Muscle layer of colon (tissue), 2 donors: ENCODE measurements at regions not wholly inside any gene's neighbourhood (a gene's known extent, or its start where the extent isn't known, plus 50 kb on each side); places are given as distances from the start of the nearest gene placed in this dataset.
"Not testable (repeated sequence)": the region's sequence is repeated elsewhere in the genome, so short reads cannot be mapped to it uniquely, and the experiment has no call there.

Experiments
- H3K27ac ChIP-seq: one replicate; pipeline ENCODE4 v1.7.0; 2013; ENCODE audit warnings: low read depth, mild to moderate bottlenecking, low read length, moderate library complexity
- H3K27me3 ChIP-seq, 2 donors: one replicate each; pipeline ENCODE4 v1.7.0; 2013; ENCODE audit warnings: low read length in 2 of 2, mild to moderate bottlenecking in 2 of 2; ENCODE audit not compliant: insufficient read depth in 2 of 2, control insufficient read depth in 1 of 2
- H3K36me3 ChIP-seq: one replicate; pipeline ENCODE4 v1.7.0; 2013; ENCODE audit warnings: mild to moderate bottlenecking, low read length; ENCODE audit not compliant: insufficient read depth
- H3K4me1 ChIP-seq: one replicate; pipeline ENCODE4 v1.7.0; 2013; ENCODE audit warnings: mild to moderate bottlenecking, low read length; ENCODE audit not compliant: insufficient read depth
- H3K4me3 ChIP-seq, 2 donors: one replicate each; pipeline ENCODE4 v1.7.0; 2013; ENCODE audit warnings: low read length in 2 of 2, low read depth in 1 of 2, mild to moderate bottlenecking in 1 of 2, moderate library complexity in 1 of 2
- H3K9ac ChIP-seq: one replicate; pipeline ENCODE4 v1.7.0; 2013; ENCODE audit warnings: low read length
- H3K9me3 ChIP-seq: one replicate; pipeline ENCODE4 v1.7.0; 2013; ENCODE audit warnings: mild to moderate bottlenecking, low read length
- donor health status: abdominal sarcoma.
- donor health status: Adenocarcinoma of cecum.

DNA sequence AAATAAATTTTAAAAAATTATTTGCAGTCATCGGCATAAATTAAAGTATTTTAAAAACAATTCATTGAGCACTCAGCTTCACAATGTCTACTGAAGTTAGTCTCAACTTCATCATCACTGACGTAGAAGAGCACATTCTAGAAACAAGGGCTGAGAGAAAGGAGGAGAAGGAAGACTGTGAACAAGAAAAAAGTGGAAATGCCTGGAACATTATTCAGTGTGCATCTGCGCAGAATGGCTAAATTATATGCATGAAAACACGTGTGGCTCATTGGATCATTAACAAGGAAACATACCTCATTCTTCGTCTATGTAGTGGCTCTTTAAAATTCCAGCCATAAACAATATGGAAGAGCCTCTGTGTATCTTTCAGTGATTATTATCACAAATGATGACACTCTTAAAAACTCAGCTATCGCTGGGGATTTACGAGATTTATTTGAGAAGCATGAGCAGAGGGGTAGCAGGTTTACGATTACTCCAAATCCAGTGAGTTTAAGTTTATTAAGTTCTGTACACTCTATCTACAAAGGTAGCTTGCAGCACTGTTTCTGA lies 404.2 kb upstream of the CDIN1 start:
- H3K27me3 ChIP-seq, result no peaks in the 10 kb centered on the region
- no peak overlapping the region for H3K9ac ChIP-seq
- no peaks in the 10 kb centered on the region for H3K9me3 ChIP-seq
- no peak overlapping the region for H3K4me3 ChIP-seq
- peaks cover 12% of the 10 kb centered on the region for H3K4me1 ChIP-seq
- H3K36me3 ChIP-seq, result no peaks in the 10 kb centered on the region
- no peak overlapping the region for H3K27ac ChIP-seq

GRCh38 chr15:36175741-36176291 lies 403.6 kb upstream of the CDIN1 start:
- H3K27ac ChIP-seq, result no peak overlapping the region
- H3K27me3 ChIP-seq, result no peaks in the 10 kb centered on the region
- no peaks in the 10 kb centered on the region for H3K36me3 ChIP-seq
- H3K4me3 ChIP-seq, result no peak overlapping the region
- H3K9ac ChIP-seq, result no peak overlapping the region
- H3K4me1 ChIP-seq, result peaks cover 12% of the 10 kb centered on the region
- no peaks in the 10 kb centered on the region for H3K9me3 ChIP-seq

DNA sequence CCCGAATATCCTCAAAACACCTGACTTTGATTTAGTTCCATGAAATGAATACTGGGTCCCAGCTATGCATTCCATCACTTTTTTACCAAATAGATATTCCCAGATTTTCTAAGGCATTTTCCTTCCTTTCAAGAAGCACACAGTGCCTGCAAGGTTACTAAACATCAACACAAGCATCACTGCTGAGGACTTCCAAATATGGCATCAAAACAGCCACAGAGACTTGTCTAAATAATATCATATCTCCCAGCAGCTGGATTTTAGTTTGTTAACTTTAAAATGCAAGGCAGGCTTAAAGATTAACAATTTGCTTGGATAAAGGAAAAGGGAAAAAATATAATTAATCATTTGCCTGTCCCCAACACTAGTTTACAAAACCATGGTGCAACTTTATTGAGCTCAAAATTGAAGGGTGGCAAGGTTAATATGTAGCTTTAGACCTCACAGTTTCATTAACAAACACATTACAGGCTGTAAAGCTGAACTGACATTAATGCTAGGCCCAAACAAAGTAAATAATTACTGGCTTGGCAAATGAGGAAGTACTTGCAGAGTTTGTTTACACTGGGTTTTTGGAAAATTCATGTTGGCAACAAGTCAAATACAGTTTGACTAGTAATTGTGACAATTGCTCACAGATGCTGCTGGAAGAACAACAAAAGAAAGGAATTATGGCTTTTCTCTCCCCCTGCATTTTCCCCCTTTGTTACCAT lies 401.7 kb upstream of the CDIN1 start:
- Histone ChIP-seq H3K27ac (no peak overlapping the region), H3K27me3 (no peaks in the 10 kb centered on the region), H3K9me3 (no peaks in the 10 kb centered on the region), H3K4me1 (peaks cover 12% of the 10 kb centered on the region), H3K36me3 (no peaks in the 10 kb centered on the region), H3K4me3 (no peak overlapping the region), H3K9ac (no peak overlapping the region)

- Histone ChIP-seq H3K27me3 (no peaks in the 10 kb centered on the region), H3K4me1 (peaks cover 12% of the 10 kb centered on the region), H3K27ac (no peak overlapping the region), H3K4me3 (no peak overlapping the region), H3K36me3 (no peaks in the 10 kb centered on the region), H3K9me3 (no peaks in the 10 kb centered on the region), H3K9ac (no peak overlapping the region)
Measured at GRCh38 chr15:36178303-36178633, 401.2 kb upstream of the CDIN1 start.

DNA sequence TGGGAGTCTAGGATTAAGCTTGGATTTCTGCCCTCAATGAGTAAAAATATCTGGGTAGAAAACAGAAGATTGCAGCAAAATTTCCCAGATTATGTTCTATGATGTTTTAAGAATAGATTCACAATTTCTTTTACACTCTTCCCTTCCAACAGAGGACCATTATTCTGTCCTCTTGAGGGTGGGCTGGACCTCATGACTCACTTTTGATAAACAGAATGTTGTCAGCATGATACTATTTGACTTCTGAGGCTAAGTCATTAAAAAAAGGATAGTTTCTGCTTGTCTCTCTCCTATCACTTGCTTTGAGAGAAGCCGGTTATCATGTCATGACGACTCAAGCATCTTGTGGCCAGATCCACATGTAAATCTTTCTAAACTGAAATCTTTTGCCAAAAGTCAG lies 396.2 kb upstream of the CDIN1 start:
- Histone ChIP-seq H3K9ac (no peak overlapping the region), H3K9me3 (no peaks in the 10 kb centered on the region), H3K4me3 (no peak overlapping the region), H3K27me3 (no peaks in the 10 kb centered on the region), H3K27ac (no peak overlapping the region), H3K4me1 (peaks cover under 1% of the 10 kb centered on the region), H3K36me3 (no peaks in the 10 kb centered on the region)

- Histone ChIP-seq H3K4me1 (no peaks in the 10 kb centered on the region), H3K27ac (no peak overlapping the region), H3K9ac (no peak overlapping the region), H3K4me3 (no peak overlapping the region), H3K27me3 (no peaks in the 10 kb centered on the region), H3K9me3 (no peaks in the 10 kb centered on the region), H3K36me3 (no peaks in the 10 kb centered on the region)
Measured at GRCh38 chr15:36185438-36185837, 394.0 kb upstream of the CDIN1 start.

DNA sequence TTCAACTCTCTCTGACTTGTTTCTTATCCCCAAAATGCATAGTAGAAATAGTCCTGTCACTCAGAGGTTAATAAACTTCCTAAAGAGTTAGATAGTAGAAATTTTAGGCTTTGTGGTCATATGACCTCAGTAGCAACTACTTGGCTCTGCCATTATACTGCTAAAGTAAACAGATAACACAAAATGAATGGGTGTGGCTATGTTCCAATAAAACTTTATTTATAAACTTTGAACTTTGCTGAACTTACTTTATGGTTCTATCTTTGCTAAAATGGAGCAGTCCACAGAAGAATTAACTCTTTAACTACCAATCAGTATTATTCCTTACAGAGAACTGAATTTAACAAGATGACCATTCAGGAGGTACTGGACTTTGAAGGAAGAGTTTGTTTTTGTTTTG lies 393.6 kb upstream of the CDIN1 start:
- no peak overlapping the region for H3K4me3 ChIP-seq
- no peaks in the 10 kb centered on the region for H3K9me3 ChIP-seq
- H3K36me3 ChIP-seq, result no peaks in the 10 kb centered on the region
- H3K27me3 ChIP-seq, result no peaks in the 10 kb centered on the region
- H3K4me1 ChIP-seq, result no peaks in the 10 kb centered on the region
- no peak overlapping the region for H3K9ac ChIP-seq
- H3K27ac ChIP-seq, result no peak overlapping the region

DNA sequence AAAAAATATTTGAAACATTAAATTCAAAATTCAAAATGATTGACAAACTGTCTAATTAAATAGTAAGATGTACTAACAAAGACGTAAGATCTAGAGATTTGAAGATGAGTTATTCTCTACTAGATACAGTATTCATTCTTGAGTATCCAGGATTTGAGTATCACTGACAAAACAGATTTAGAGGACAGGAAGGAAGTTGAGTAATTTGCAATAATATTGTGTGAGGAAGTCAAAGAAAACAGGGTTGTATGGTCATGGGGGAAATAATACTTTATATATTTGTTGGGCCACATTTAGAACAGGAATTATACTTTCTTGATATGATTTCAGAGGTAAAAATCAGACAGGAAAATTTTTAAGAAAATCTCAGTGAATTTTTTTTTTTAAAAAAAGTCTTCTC lies 393.1 kb upstream of the CDIN1 start:
- H3K27ac ChIP-seq, result no peak overlapping the region
- H3K9me3 ChIP-seq, result no peaks in the 10 kb centered on the region
- H3K27me3 ChIP-seq, result no peaks in the 10 kb centered on the region
- H3K9ac ChIP-seq, result no peak overlapping the region
- H3K36me3 ChIP-seq, result no peaks in the 10 kb centered on the region
- no peaks in the 10 kb centered on the region for H3K4me1 ChIP-seq
- H3K4me3 ChIP-seq, result no peak overlapping the region

DNA sequence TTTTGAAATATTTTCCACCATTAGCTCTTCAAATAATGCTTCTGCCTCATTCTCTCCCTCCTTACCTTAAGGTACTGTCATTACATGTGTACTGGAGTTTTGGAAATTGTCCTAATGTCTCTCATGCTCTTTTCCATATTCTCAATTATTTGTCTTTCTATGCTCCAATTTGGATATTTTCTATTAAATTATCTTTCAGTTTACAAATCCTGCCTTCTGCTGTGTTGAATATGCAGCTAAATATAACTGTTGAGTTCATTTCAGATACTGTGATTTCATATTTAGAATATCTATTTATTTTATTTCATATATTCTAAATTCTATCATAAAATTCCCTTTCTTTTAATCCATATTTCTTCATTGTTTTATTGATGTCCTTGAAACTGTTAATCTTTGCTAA lies 388.0 kb upstream of the CDIN1 start:
- H3K27me3 ChIP-seq, result no peaks in the 10 kb centered on the region
- no peaks in the 10 kb centered on the region for H3K4me1 ChIP-seq
- no peak overlapping the region for H3K4me3 ChIP-seq
- no peak overlapping the region for H3K27ac ChIP-seq
- H3K9ac ChIP-seq, result no peak overlapping the region
- H3K36me3 ChIP-seq, result no peaks in the 10 kb centered on the region
- no peaks in the 10 kb centered on the region for H3K9me3 ChIP-seq

GRCh38 chr15:36195361-36196007 lies 383.9 kb upstream of the CDIN1 start:
- H3K36me3 ChIP-seq, H3K27me3 ChIP-seq, H3K4me1 ChIP-seq, H3K9ac ChIP-seq, H3K27ac ChIP-seq, H3K4me3 ChIP-seq, H3K9me3 ChIP-seq: not testable (repeated sequence)

- Histone ChIP-seq H3K4me1 (no peaks in the 10 kb centered on the region), H3K9ac (no peak overlapping the region), H3K27me3 (no peaks in the 10 kb centered on the region), H3K27ac (no peak overlapping the region), H3K9me3 (no peaks in the 10 kb centered on the region), H3K4me3 (no peak overlapping the region), H3K36me3 (no peaks in the 10 kb centered on the region)
Measured at GRCh38 chr15:36208868-36209582, 370.4 kb upstream of the CDIN1 start.
